ENCODE measurements at regions not wholly inside any gene's neighbourhood (a gene's known extent, or its start where the extent isn't known, plus 50 kb on each side); places are given as distances from the start of the nearest gene placed in this dataset.

- TF ChIP-seq CTCF (IDR thresholded peaks at IDR 0.05) (no peak), POLR2A (IDR thresholded peaks at IDR 0.05) (no peak)
These were observed 181.9 kb upstream of the NRXN3 start for GRCh38 chr14:77988096-77988870.
